ENCODE measurements at regions not wholly inside any gene's neighbourhood (a gene's known extent, or its start where the extent isn't known, plus 50 kb on each side); places are given as distances from the start of the nearest gene placed in this dataset.

DNA sequence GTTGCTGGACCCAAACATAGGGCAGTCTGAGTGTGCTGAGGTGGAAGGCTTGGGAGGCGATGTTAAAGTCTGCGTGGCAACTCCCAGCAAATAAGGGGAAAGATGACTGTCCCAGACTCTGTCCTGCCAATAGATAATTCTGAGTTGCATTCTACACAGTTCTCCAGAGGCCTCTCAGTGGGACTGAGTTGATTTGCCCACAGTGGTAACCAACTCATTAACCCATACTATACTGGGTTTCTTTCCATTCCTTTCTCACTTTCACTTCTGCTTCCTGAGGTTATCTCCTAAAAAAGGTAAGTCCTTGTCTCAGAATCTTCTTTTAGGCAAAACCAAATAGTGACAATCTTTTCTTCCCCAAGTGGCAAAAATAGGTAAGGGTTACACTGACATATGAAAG lies 549.9 kb upstream of the DPPA4 start:
- no peaks in the 10 kb centered on the region for H3K36me3 ChIP-seq
- H3K4me1 ChIP-seq = no peaks in the 10 kb centered on the region
- DNase-seq = no peak
- H3K4me3 ChIP-seq = no peak overlapping the region
- TF ChIP-seq POLR2A (IDR thresholded peaks at IDR 0.05) = no peak
- TF ChIP-seq, protein P1, sequence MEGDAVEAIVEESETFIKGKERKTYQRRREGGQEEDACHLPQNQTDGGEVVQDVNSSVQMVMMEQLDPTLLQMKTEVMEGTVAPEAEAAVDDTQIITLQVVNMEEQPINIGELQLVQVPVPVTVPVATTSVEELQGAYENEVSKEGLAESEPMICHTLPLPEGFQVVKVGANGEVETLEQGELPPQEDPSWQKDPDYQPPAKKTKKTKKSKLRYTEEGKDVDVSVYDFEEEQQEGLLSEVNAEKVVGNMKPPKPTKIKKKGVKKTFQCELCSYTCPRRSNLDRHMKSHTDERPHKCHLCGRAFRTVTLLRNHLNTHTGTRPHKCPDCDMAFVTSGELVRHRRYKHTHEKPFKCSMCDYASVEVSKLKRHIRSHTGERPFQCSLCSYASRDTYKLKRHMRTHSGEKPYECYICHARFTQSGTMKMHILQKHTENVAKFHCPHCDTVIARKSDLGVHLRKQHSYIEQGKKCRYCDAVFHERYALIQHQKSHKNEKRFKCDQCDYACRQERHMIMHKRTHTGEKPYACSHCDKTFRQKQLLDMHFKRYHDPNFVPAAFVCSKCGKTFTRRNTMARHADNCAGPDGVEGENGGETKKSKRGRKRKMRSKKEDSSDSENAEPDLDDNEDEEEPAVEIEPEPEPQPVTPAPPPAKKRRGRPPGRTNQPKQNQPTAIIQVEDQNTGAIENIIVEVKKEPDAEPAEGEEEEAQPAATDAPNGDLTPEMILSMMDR (IDR thresholded peaks at IDR 0.05) = no peak
- no peaks in the 10 kb centered on the region for H3K27me3 ChIP-seq
- H3K27ac ChIP-seq = no peak overlapping the region
- no peaks in the 10 kb centered on the region for H3K9me3 ChIP-seq

DNA sequence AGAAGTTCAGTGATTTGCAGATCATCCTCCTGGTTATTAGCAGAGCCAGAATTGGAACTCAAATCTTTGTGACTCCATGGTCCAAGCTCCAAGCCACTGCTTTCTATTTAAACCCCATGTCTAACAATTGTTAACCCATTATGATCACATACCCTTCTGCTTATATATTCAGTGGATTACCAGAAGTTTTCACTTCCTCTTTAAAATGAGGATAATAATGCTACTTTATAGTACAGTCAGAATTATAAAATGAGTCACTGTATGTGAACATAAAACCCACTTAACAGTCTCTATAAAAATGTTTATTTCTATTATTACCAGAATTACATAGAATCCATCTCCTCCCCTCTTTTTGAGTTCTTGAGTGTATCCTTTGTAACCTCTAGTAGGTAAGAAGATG lies 550.7 kb upstream of the DPPA4 start:
- Histone ChIP-seq H3K27ac (no peak overlapping the region), H3K4me1 (no peaks in the 10 kb centered on the region), H3K4me3 (no peak overlapping the region), H3K27me3 (no peaks in the 10 kb centered on the region), H3K36me3 (no peaks in the 10 kb centered on the region), H3K9me3 (no peaks in the 10 kb centered on the region)
- TF ChIP-seq POLR2A (IDR thresholded peaks at IDR 0.05) = no peak
- TF ChIP-seq, protein P1 (IDR thresholded peaks at IDR 0.05) = no peak
- DNase-seq = no peak

DNA sequence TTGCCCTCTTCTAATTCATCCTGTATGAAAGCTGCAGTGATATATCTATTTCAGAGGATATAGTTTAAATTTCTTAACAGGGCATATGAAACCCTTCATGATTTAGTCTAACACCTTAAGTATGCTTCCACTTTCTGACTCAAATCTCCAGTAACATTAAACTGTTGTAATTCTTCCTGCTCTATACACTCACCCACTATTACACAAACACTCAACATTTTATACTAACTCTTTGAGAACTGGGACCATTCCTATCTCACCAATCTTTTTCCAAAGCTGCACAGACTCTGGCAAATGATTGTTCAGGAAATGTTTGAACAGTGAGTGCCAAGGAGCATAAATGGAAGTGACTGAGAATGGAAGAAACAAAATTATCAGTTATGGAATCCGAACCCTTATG lies 560.4 kb upstream of the DPPA4 start:
- peaks cover 0 to 10% (median 0%) of the 10 kb centered on the region in 4 donors for H3K4me1 ChIP-seq
- DNase-seq = no peak
- H3K27me3 ChIP-seq = no peaks in the 10 kb centered on the region
- H3K9me3 ChIP-seq = no peaks in the 10 kb centered on the region
- no peak overlapping the region for H3K4me3 ChIP-seq
- H3K36me3 ChIP-seq = no peaks in the 10 kb centered on the region
- TF ChIP-seq POLR2A (IDR thresholded peaks at IDR 0.05) = no peak
- TF ChIP-seq, protein P1 (IDR thresholded peaks at IDR 0.05) = no peak
- no peak overlapping the region for H3K27ac ChIP-seq

DNA sequence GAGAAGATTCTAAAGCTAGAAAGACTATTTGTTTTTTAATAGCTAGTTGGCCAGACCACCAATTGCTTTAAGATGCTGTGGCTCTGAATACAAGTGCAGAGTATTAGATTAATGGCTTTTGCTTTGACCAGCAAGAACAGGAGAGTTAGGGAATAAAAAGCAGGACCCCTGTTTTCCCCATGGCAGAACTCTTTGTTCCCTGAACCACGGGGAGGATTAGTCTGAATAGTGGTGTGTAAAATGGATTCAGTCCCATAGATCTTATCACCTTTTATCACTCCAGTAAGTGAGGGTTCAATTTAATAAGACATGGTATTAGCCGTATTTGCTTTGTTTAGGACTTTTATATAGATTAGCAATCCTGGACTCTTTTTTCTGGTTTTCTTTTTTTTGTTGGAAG lies 562.6 kb upstream of the DPPA4 start:
- Histone ChIP-seq H3K27me3 (no peaks in the 10 kb centered on the region), H3K4me1 (peaks cover 0 to 10% (median 0%) of the 10 kb centered on the region in 4 donors), H3K9me3 (no peaks in the 10 kb centered on the region), H3K36me3 (no peaks in the 10 kb centered on the region), H3K4me3 (no peak overlapping the region), H3K27ac (no peak overlapping the region)
- no peak for DNase-seq
- TF ChIP-seq, protein P1 (IDR thresholded peaks at IDR 0.05) = no peak
- TF ChIP-seq POLR2A (IDR thresholded peaks at IDR 0.05) = no peak

- no peak overlapping the region for H3K27ac ChIP-seq
- TF ChIP-seq, protein P1 (IDR thresholded peaks at IDR 0.05) = no peak
- no peak for TF ChIP-seq POLR2A (IDR thresholded peaks at IDR 0.05)
- H3K4me3 ChIP-seq = no peak overlapping the region
- peaks cover 0 to 10% (median 0%) of the 10 kb centered on the region in 4 donors for H3K4me1 ChIP-seq
- no peaks in the 10 kb centered on the region for H3K36me3 ChIP-seq
- H3K9me3 ChIP-seq = peaks cover 0 to 5% (median 0%) of the 10 kb centered on the region in 4 donors
- no peak for DNase-seq
- H3K27me3 ChIP-seq = no peaks in the 10 kb centered on the region
Measured at GRCh38 chr3:109900783-109901182, 563.4 kb upstream of the DPPA4 start.

GRCh38 chr3:109902549-109902948 lies 565.2 kb upstream of the DPPA4 start:
- TF ChIP-seq, protein P1 (IDR thresholded peaks at IDR 0.05) = no peak
- no peak for TF ChIP-seq POLR2A (IDR thresholded peaks at IDR 0.05)
- Histone ChIP-seq H3K9me3 (peaks cover 0 to 7% (median 0%) of the 10 kb centered on the region in 4 donors), H3K27me3 (no peaks in the 10 kb centered on the region), H3K4me3 (no peak overlapping the region), H3K27ac (no peak overlapping the region), H3K4me1 (peaks cover 0 to 10% (median 0%) of the 10 kb centered on the region in 4 donors), H3K36me3 (no peaks in the 10 kb centered on the region)
- DNase-seq = no peak

Measured in Peyer's patch (tissue), 4 donors.